SIG-M5 treated with dmso at 0.1 percent for 504 hours (cell line): ENCODE measurements at regions not wholly inside any gene's neighbourhood (a gene's known extent, or its start where the extent isn't known, plus 50 kb on each side); places are given as distances from the start of the nearest gene placed in this dataset.
"Not testable (repeated sequence)": the region's sequence is repeated elsewhere in the genome, so short reads cannot be mapped to it uniquely, and the experiment has no call there.

Experiments used
- DNase-seq: peaks from one replicate; lab custom pipeline; 2025; ENCODE audit not compliant: unreplicated experiment; lab: John Stamatoyannopoulos, UW

DNA sequence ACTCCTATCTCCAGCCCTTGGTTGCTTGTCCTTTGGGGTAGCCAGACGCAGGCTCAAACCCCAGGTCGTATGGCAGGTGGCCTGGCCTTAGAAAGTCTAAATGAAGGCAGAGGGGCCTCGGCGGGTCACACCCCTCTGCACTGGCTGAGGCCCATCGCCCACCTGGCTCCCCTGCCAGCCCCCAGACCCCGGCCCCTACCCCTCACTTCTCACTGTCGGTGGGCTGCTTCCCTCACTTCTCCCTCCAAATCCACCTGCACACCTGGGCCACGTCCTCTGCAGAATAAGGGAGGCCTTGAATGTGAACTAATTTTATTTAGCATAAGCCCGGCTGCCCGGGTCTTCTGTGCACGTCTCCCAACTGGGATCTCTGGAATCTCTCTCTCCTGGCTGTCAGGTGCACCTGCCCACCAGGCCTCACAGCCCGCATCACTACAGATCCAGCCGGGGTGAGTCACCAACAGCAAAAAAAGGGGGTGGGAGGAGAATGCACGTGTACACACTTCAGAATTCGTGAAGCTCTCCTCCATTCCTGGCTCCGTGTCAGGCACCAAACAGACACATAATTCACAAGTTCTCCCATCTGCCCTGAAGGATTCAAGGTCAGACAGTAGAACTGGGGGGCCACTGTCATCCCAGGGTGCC is 107.5 kb upstream of the SIM2 start:
- no peak for DNase-seq

DNA sequence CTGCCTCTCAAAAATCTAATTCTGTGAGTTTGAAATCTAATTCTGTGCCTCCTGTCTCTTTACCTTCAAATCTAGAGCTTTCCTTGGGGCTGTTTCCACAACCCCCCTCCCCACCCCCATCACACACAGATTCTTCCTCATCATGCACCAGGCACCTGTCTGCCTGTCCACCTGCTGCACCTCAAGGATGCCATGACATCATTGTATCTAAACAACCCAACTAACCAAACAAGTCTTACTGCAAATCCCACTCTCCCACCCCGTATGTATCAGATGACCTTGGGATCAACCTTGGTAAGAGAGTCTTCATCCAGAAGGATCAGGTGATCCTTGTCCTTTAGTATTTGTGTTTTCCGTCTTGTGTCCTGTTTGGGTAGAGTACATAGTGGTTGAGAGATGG is 102.7 kb upstream of the SIM2 start:
- no peak for DNase-seq

DNA sequence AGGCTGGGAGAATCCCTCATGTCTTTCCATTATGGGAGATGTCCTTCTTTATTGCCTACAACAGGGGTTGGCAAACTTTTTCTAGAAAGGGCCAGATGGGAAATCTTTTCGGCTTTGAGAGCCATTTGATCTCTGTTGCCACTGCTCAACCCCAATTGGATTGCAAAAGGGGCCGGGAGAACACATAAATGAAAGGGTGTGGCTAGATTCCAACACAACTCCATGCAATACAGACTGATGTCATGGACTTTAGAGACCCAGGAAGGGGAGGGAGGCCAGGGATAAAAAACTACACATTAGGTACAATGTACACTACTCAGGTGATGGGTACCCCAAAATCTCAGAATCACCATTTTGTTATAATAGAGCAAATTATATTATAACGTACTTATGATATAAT is 97.6 kb upstream of the SIM2 start:
- no peak for DNase-seq

DNA sequence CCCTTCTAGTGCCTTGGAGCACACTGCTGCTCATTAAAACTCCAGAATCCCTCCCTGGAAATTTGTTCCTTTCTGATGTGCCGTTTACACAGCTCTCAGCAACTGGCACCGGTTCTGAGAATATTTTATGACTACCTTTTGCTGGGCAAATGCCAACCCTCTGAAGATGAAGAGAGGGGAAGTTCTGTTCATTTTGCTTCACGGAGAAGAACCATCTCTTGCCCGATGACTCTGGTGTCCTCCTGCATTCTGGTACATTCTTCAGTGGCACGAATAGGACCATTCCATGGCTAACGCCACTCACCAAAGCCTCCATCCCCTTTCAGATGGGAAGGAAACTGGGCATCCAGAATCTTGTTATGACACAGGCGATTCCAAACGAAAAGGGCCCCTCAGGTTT is 96.2 kb upstream of the SIM2 start:
- no peak for DNase-seq

DNA sequence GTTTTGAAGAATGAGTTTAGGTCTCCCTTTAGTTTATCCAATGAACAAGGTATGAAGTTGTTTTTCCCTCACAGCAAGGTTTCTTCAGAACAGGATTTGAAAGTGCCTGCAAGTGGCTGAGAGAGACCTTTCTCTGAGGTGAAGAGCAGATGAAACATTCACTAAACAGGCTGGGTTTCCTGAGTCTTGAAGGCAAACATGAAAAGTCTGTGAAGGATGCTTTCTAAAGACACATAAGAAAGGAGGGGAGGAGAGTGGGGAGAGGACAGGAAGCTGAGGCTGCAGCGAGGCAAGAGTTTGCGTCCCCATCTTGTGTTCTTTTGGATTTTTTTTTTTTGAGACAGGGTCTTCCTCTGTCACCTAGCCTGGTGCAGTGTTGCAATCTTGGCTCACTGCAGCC is 95.7 kb upstream of the SIM2 start:
- no peak for DNase-seq

DNA sequence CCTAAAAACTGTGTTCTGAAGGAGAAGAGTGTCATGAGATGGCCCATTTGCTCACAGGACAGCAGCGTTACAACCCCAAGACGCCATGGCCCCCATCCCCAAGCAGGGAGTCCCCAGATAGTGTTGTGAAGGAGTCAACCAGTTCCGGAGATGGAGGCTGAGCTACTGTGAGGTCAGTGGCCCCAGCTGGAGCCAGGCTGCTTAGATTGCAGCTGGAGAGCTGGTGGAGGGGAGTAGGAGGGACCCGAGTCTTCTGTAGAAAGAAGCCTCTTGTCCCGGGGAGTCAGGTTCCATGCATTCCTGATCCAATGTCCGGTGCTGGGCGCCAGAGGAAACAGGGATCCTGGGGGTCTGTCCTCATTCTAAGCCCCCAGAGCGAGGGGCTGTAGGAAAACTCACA is 93.5 kb upstream of the SIM2 start:
- DNase-seq = no peak

- DNase-seq = no peak
Measured at GRCh38 chr21:36606287-36606982, 92.5 kb upstream of the SIM2 start.

DNA sequence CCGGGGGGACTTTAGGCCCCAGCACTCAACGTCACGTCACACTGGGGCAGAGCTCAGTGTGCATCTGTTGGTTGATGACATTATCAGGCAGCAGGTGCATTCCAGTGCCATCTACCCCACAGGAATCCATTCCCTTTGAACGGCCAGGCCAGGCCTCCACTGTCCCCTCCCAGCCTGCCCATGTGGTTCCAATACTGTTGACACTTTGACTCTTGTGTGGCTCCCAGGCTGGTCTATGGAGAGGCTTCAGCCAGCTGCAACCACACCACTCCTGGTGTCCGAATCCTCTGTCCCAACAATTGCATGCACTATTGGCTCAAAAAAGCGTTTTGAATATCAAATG is 92.0 kb upstream of the SIM2 start:
- no peak for DNase-seq

GRCh38 chr21:36608041-36608896 is 90.6 kb upstream of the SIM2 start:
- no peak for DNase-seq

DNA sequence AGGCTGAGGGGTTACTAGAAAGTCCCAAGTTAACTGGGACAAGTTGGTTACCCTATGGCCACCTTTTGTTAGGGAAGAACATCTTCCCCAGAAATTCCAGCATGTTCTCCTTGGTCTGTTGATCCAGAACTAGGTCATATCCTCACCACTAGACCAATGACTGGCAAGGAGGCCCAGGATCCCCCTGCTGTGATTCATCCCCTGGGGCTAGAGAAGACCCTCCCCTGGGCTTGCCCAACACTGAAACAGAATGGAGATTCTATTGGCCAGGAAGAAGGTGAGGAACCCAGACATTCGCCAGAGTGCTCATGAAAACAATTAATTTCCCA is 90.1 kb upstream of the SIM2 start:
- no peak for DNase-seq

- DNase-seq = no peak
Measured at GRCh38 chr21:36609654-36610053, 89.3 kb upstream of the SIM2 start.

DNA sequence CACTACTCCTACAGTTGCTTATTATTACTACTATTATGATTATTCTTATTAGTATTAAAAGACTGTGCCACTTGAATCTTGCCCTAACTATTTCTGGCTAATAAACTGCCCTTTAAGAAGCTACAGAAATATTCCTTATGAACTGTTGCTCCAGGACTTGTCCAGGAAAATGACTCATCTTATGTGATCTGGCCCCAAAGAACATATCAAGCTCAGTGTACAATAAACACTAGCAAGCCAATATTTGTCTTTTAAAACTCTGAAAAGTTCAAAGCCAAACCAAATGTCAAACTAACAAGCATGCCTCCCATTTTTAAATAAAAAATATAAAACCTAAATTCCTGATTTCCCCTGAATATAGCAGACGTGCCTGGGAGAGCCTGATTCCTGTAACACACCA is 88.7 kb upstream of the SIM2 start:
- no peak for DNase-seq

DNA sequence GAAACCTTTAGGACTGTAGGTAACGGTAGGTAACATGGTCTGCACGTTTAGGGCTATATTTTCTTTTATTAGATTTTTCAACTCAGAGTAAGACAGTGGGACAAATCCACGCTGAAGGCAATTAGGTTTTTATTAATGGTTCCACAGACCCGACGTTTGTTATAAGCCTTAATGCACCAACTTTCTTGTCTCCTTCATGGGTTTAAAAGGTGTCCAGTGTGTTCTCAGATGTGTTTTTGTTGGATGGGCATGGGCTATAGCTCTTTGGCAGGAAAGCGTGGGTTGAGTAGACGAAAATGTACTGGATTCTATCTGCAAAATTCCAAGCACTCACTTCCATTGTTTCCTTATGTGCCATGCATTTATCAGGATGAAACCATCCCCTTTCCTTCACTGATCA is 88.0 kb upstream of the SIM2 start:
- no peak for DNase-seq

DNA sequence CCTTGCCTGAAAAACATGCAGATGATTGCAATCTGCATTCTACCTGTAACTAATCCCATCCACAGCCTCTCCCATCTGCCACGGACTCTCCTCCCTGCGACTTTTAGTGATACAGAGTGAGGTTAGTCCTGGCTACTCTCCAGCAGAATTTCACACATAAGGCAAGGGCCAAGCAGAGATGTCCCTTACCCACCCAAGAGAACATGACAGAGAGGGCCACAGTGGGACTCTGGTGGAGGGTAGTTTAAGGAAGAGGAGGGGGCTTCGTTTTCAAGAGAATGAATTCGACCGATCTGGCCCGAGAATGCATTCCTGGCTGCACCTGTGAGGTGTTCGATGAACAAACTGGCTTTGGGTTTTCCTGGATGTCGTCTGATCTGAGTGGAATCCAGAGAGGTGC is 87.5 kb upstream of the SIM2 start:
- DNase-seq = no peak

DNA sequence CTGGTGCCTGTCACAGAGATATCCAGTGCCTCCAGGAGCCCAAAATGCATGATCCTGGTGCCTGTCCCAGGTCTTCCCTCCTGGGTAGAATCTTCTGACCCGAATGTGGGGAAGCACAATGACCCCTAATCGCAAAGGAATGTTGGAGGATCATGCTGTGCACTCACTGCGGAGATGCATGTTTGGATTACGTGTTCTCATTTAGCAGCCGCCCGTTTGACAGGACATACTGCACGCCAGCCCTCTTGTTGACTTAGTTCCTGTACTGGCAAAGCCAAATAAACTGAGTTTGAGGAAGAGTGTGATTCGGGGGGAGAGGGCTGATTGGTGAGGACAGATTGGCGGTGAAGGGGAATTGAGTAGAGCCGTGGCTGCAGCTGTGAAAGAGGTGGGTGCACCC is 85.9 kb upstream of the SIM2 start:
- no peak for DNase-seq

DNA sequence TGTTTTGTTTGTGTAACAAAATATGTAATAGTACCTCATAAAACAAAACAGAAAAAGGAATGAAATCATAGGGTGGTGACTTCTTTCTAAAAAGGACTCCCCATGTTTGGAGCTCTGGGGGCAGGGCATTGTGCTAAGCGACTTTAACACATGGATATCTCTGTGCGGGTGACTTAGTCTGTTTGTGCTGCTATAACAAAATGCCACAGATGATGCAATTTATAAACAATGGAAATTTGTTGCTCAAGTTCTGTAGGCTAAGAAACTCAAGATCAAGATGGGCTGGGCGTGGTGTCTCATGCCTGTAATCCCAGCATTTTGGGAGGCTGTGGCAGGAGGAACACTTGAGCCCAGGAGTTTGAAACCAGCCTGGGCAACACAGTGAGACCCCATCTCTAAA is 85.4 kb upstream of the SIM2 start:
- no peak for DNase-seq

- DNase-seq = no peak
Measured at GRCh38 chr21:36615274-36615964, 83.5 kb upstream of the SIM2 start.

DNA sequence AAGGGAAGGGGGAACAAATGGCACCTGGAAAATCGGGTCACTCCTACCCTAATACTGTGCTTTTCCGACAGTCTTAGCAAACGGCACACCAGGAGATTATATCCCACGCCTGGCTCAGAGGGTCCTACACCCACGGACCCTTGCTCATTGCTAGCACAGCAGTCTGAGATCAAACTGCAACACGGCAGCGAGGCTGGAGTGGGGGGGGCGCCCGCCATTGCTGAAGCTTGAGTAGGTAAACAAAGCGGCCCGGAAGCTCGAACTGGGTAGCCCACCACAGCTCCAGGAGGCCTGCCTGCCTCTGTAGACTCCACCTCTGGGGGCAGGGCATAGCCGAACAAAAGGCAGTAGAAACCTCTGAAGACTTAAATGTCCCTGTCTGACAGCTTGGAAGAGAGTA is 82.1 kb upstream of the SIM2 start:
- not testable (repeated sequence) for DNase-seq

GRCh38 chr21:36621794-36622193 is 77.1 kb upstream of the SIM2 start:
- not testable (repeated sequence) for DNase-seq

DNA sequence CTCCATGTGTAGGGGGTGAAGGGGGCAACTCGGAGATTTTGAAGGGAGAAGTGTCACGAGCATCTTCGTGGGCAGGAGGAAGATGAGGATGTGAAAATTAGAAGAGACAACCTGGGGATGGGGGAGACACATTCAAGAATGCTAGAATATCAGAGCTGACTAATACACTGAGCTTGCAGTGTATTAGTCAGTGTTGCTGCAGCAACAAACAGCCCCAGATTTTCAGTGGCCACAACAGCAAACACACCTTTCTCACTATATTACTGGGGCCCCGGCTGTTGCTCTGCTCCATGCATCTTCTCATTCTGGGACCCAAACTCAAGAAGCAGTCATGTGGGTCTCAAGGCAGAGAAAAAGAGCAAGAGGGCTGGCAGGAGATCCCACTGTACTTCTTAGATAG is 74.8 kb upstream of the SIM2 start:
- no peak for DNase-seq

DNA sequence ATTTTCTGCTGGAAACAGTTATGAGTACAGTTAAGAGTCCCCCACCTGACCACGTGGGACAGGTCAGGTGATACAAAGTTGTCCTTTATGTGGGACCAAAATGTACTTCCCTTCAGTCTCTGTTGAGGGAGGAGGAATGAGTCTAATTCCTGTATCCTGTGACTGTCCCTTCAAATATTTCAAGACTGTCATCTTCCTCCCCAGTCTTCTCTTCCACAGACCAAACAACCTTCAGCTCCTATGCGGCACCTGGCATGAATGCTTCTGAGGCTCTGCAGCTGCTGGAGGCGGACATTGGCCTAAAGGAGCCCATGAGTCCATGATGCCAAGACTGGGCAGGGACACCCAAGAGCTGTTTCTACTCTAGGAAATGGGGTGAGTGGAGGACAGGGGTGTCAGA is 72.1 kb upstream of the SIM2 start:
- DNase-seq = no peak

- DNase-seq = no peak
Measured at GRCh38 chr21:36627242-36627641, 71.7 kb upstream of the SIM2 start.
